GM06990 (cell line): ENCODE measurements at regions not wholly inside any gene's neighbourhood (a gene's known extent, or its start where the extent isn't known, plus 50 kb on each side); places are given as distances from the start of the nearest gene placed in this dataset.
A peak's percentile ranks its signal among the peaks of the same experiment; 100 is the strongest.

Source experiments
- DNase-seq: peaks from one replicate; pipeline ENCODE4 v3.0.0-alpha.2; 2011; ENCODE audit not compliant: insufficient read length; ENCODE audit errors: extremely low read depth
- H3K27me3 ChIP-seq: replicated peaks from 2 replicates; pipeline ENCODE4 v1.6.0; 2011; ENCODE audit warnings: low read length; ENCODE audit not compliant: control insufficient read depth, insufficient read depth
- H3K36me3 ChIP-seq: 2 replicates; pipeline ENCODE4 v1.5.1; 2011; ENCODE audit warnings: low read length; ENCODE audit not compliant: control insufficient read depth, insufficient read depth
- H3K4me3 ChIP-seq: replicated peaks from 2 replicates; pipeline ENCODE4 v1.5.1; 2011; ENCODE audit warnings: low read depth, mild to moderate bottlenecking, control low read depth, low read length
- TF ChIP-seq, protein P1 (sequence below): IDR thresholded peaks from 2 replicates; pipeline ENCODE4 v1.5.1; 2011; ENCODE audit warnings: low read length, control low read depth, mild to moderate bottlenecking, inconsistent platforms; ENCODE audit not compliant: insufficient read depth, poor library complexity, severe bottlenecking

DNA sequence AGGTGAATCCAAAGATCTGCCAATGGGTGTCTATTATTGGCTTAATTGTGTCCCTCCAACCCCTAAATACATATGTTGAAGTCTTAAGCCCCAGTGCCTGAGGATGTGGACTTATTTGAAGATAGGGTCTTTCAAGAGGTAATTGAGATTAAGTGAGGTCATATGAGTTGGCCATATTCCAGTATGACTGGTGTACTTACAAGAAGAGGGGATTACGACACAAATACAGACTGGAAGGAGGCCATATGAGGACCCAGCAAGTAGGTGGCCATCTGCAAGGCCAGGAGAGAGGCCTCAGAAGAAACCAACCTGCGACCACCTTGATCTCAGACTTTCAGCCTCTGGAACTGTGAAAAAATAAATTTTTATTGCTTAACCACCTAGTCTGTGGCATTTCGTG is 121.1 kb upstream of the FN1 start:
- no peak overlapping the region for H3K4me3 ChIP-seq
- H3K36me3 ChIP-seq = no peaks in the 10 kb centered on the region
- TF ChIP-seq, protein P1, sequence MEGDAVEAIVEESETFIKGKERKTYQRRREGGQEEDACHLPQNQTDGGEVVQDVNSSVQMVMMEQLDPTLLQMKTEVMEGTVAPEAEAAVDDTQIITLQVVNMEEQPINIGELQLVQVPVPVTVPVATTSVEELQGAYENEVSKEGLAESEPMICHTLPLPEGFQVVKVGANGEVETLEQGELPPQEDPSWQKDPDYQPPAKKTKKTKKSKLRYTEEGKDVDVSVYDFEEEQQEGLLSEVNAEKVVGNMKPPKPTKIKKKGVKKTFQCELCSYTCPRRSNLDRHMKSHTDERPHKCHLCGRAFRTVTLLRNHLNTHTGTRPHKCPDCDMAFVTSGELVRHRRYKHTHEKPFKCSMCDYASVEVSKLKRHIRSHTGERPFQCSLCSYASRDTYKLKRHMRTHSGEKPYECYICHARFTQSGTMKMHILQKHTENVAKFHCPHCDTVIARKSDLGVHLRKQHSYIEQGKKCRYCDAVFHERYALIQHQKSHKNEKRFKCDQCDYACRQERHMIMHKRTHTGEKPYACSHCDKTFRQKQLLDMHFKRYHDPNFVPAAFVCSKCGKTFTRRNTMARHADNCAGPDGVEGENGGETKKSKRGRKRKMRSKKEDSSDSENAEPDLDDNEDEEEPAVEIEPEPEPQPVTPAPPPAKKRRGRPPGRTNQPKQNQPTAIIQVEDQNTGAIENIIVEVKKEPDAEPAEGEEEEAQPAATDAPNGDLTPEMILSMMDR = no peak
- H3K27me3 ChIP-seq = no peaks in the 10 kb centered on the region; the same call in 1 of the 2 replicates
- no peak for DNase-seq

DNA sequence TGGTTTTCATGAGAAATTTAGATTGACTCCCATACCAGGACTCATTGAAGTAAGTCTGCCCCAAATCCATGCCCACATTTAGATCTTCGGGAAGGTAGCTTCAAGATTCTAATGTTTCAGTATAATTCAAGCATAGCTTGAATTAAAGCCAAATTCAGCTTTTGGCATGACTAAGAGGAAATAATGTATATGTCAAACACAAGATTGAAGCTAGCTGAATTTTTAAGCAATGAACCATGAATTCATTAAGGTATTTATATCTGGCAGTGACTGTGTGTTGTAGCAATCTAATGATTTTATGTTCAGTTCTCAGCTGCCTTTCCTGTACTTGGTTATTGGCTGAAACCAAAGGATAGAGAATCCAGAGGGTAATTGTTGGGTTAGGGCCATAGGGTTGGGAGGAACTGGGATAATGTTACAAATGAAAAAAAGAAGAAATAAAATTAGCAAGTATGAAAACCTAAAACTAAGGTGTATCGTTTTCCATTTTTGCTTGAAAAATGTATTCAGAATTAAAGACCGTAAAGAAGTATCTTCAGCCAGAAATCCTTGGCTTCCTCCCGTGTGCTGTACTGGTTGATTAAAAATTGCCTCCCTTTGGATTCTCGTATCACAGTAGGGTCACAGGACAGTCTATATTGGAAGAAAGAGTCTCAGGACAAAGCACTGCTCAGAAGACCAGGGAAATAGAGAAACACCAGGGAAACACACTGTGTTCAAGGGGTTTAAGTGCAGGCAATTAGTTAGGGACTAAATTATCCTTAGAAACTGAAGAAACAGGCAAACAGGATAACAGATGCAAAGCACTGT is 119.0 kb upstream of the FN1 start:
- TF ChIP-seq, protein P1 = no peak
- no peaks in the 10 kb centered on the region; the same call in 1 of the 2 replicates for H3K27me3 ChIP-seq
- no peak overlapping the region for H3K4me3 ChIP-seq
- no peak for DNase-seq
- no peaks in the 10 kb centered on the region for H3K36me3 ChIP-seq

- no peak for DNase-seq
- Histone ChIP-seq H3K4me3 (no peak overlapping the region), H3K36me3 (no peaks in the 10 kb centered on the region), H3K27me3 (no peaks in the 10 kb centered on the region; the same call in 1 of the 2 replicates)
- TF ChIP-seq, protein P1 = peak; percentile 58
Observed at GRCh38 chr2:215553946-215554345, 118.1 kb upstream of the FN1 start.

DNA sequence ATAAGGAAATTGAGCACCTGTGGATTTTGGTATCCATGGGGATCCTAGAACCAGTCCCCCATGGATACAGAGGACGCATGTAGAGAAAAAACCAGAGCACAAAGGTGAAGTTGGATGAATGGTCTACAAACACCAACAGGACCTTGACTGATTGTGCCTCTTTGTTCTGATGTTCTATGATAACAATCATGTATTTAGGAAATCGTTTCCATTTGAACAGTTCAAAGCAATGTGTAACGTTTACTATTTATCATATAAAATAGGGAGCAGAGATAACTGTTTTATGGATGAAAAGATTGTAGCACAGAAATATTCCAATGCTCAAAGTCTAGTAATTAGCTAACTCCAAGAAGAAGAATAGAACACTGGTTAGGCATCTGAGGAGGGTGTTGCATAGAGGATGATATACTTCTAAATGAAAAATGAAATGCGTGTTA is 116.3 kb upstream of the FN1 start:
- TF ChIP-seq, protein P1 = no peak
- H3K36me3 ChIP-seq = no peaks in the 10 kb centered on the region
- no peaks in the 10 kb centered on the region; the same call in 1 of the 2 replicates for H3K27me3 ChIP-seq
- DNase-seq = no peak
- H3K4me3 ChIP-seq = no peak overlapping the region

- TF ChIP-seq, protein P1 = no peak
- Histone ChIP-seq H3K4me3 (no peak overlapping the region), H3K36me3 (no peaks in the 10 kb centered on the region), H3K27me3 (no peaks in the 10 kb centered on the region)
- no peak for DNase-seq
Observed at GRCh38 chr2:215550331-215550730, 114.5 kb upstream of the FN1 start.
